HG03460 (cell line): ENCODE measurements at regions not wholly inside any gene's neighbourhood (a gene's known extent, or its start where the extent isn't known, plus 50 kb on each side); places are given as distances from the start of the nearest gene placed in this dataset.
A peak's percentile ranks its signal among the peaks of the same experiment; 100 is the strongest.
"Not testable (repeated sequence)": the region's sequence is repeated elsewhere in the genome, so short reads cannot be mapped to it uniquely, and the experiment has no call there.

Source experiments
- ATAC-seq: cut with Tn5 transposase; IDR thresholded peaks from one replicate; pipeline ENCODE4 v1.9.1; 2021; ENCODE audit not compliant: unreplicated experiment

DNA sequence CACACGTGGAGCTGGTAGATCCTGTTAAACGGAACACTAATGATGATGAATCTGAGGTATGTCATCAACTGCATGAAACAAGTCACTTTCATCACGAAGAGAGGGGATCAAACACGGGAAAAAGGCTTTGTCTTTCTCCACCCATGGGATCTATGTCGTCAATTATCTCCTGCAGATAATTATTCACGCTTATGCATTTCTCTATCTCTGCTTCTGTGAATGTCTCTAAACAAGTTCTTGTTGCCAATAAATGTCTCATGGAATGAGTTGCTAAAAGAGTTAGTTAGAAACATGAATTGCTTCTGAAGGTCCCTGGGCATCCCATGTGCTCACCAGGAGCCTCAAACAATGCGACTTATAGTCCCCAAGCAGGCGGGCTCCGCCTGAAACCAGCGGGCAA lies 1228.2 kb upstream of the TMEM132C start:
- ATAC-seq, result no peak

DNA sequence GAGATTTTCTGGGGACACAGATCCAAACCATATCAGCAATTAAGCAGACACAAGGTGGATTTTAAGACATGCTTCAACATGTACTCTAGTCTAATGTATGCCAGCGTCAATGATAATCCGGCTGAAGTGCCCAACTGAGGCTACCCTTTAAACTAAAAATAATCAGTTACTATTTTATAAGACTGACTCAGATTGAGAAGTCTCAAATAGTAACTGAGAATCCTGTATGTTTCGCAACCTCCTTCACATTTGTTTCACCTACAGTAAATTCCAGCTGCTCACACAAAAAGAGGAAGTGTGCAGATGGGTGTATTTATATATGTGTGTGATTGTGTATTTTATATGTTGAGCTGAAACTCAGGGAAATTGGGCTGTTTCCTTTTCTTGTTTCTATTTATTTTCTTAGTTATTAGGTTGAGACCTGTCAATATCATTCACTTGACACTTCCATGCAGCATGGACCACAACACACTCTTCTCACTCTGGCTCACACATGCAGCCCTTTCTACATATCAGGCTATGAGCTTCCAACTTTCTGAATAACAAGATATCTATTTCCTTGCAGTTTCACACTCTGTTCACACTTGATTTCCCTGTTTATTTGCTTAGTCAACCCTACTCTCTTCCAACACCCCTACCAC lies 1224.9 kb upstream of the TMEM132C start:
- peak; percentile 97 for ATAC-seq

- ATAC-seq, result no peak
Measured at GRCh38 chr12:127043731-127044130, 1223.2 kb upstream of the TMEM132C start.

- no peak for ATAC-seq
Measured at GRCh38 chr12:127044836-127045235, 1222.1 kb upstream of the TMEM132C start.

DNA sequence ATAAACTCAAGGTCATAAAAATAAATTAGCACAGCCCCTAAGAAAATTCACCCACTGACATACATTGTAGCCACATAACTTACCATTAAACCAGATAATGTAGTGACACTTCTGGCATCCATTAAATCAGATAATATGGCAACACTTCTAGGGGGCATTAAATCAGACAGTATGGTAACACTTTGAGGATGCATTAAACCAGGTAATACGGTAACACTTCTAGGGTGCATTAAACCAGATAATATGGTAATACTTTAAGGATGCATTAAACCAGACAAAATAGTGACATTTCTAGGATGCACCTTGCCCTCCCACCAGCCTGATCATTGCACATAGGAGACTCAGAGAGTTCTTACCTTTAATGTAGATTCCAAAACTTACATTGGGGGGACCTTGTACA lies 1220.5 kb upstream of the TMEM132C start:
- no peak for ATAC-seq

DNA sequence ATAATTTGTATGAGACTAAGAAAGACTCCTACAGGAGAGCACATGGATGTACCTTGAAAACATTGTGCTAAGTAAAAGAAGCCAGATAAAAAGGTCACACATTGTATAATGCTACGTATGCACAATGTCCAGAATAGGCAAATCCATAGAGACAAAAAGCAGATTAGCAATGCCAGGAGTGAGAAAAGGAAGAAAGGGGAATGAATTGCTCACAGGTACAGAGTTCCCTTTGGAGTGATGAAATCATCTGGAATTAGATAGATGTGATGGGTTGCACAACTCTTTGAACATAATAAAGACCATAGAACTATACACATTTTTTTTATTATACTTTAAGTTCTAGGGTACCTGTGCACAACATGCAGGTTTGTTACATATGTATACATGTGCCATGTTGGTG lies 1218.9 kb upstream of the TMEM132C start:
- no peak for ATAC-seq

GRCh38 chr12:127048525-127048924 lies 1218.4 kb upstream of the TMEM132C start:
- ATAC-seq, result not testable (repeated sequence)

- no peak for ATAC-seq
Measured at GRCh38 chr12:127051139-127051538, 1215.8 kb upstream of the TMEM132C start.

GRCh38 chr12:127052511-127053232 lies 1214.3 kb upstream of the TMEM132C start:
- ATAC-seq, result no peak

- no peak for ATAC-seq
Measured at GRCh38 chr12:127054531-127054930, 1212.4 kb upstream of the TMEM132C start.

DNA sequence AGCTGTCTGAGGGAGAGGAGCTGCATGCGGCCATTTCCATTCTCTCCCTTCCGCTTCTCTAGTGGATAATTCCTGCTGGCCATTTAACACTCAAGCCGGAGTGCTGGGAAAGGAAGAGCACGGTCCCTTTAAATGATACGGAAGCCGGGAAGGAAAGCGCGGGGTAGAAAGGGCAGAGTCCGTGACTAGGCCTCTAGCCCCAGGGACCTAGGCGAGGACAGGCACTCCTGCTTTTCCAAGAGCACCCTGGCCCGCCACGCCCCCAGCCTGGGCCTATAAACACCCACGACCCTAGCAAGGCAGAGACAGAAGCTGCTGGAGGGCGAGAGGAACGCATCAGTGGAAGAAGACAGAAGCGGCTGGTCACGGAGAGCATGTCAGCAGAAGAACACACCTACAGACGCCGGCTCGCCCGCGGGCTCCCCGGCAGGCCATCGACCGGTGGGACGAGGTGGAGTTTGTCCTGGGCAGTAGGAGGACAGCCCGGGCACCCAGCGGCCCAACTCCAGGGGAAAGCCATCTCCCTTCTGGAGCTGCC lies 1206.6 kb upstream of the TMEM132C start:
- ATAC-seq, result no peak

DNA sequence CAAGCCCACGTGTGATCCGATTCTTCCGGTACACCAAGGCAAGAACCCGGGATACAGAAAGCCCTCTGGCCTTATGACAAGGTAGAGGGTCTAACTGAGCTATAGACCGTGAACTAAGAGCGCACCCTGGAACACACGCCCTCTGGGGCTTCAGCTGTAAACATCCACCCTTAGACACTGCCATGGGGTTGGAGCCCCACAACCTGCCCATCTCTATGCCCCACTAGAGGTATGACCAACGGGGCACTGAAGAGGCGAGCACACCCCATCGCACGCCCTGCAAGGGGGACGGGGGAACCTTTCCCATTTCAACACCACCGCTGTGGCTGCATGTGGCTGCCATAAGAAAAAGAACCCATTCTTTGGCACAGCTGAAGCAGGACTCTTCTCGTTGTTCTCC lies 1206.0 kb upstream of the TMEM132C start:
- no peak for ATAC-seq

- no peak for ATAC-seq
Measured at GRCh38 chr12:127063339-127064072, 1203.5 kb upstream of the TMEM132C start.

DNA sequence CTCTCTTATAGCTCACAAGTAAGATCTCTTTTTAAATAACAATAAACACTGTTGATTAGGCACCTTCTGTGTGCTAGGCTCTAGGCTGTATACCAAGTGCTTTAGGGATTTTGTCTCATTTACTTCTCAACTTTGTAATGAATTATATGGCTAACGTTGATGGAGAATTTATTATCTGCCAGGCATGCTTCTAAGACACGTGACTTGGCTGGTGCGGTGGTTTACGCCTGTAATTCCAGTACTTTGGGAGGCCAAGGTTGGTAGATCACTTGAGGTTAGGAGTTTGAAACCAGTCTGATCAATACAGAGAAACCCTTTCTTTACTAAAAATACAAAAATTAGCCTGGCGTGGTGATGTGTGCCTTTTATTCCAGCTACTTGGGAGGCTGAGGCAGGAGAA lies 1202.8 kb upstream of the TMEM132C start:
- no peak for ATAC-seq

GRCh38 chr12:127065595-127065994 lies 1201.4 kb upstream of the TMEM132C start:
- no peak for ATAC-seq

DNA sequence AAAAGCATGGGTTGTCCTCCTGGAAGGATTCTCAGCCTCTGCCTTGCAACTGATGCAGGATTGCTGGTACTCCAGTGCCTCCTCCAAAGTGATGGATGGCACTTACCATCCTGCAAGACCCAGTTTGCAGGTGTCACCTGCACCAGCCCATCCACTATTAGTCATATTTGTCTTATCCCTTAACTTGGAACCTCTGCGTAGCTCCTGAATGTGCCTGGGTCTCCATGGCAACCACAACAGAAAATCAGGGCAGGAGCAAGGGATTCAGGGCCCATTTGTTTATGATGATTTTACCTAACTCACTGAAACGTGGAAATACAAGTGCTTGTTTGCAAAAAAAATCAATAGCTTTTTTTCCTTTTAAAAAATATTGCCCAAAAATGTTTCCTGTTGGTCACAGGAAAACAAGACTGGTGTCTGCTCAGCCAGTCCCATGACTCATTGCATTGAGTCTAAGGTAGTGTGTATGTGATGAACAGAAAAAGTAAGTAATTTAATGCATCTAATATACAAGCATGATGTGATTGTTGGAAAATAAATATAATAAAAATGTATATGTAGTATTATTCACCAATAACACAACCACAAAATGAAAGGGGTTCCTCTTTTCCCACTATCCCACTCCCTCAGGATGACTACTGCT lies 1196.3 kb upstream of the TMEM132C start:
- no peak for ATAC-seq

GRCh38 chr12:127074161-127074560 lies 1192.8 kb upstream of the TMEM132C start:
- ATAC-seq, result no peak

GRCh38 chr12:127075981-127076380 lies 1191.0 kb upstream of the TMEM132C start:
- no peak for ATAC-seq

DNA sequence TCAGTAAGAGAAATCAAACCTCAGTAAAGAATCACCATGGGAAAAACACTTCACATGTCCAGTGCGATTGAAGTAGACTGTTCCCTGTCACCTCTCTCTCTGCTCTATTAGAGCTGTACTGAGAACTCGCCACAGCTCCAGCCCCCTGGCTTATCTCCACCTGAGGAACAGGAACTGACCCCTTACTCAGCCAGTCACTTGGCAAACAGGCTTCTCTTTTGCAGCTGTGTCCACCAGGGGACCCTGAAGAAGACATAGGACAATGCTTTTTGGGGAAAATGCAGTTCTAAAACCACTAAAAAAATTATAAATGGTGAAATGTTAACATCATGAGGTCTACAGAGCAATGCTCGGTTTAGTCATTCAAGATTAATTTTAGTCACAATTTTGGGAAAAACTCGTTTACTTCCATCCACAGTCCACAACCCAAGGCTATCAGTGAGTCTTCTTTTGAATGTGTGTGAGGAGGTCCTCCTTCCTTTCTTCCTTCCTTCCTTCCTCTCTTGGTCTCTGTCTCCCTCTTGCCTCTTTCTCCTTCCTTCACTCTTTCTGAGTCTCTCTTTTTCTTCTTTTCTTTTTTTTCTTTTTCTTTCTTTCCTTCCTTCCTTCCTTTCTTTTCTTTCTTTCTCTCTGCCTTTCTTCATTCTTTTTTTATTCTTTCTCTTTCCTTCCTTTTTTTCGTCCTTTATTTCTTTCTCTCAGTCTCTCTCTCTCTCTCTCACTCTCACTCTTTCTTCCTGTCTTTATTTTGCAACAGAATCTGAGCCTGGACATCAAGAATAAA lies 1189.5 kb upstream of the TMEM132C start:
- no peak for ATAC-seq

DNA sequence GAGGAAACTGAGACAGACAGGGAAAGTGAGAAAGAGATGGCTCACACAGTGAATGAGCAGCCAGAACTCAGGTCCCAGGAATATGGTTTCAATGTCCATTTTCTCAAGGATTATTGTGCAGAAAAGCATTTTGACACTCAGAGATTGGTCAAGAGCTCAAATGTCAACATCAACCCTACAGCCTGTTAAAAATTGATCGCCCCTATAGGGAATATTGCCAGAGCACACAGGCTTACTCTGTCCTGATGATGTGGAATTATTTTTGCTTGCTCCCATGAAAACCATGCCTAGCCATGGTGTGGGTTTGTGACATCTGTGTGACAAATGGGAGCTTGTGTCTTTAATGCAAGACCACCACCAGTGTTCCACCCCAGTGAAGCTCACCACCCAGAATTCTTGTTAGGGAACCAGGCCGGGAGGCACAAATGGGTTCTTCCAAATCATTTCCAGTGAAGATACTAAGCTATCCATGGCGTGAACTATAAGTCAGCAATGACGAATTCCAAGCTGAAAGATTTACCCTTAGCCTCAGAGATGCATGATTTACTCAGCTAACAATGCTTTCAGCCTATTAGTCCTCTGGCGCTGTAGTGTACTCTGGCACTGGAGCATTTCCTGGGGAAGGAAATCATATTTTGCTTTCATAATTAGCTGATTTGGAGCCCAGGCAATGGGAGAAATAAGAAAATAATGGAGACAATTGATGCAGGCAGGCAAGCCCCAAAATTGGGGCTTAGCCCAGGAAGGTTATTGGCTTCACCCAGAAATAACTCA lies 1188.2 kb upstream of the TMEM132C start:
- no peak for ATAC-seq
